Inflammatory macrophage (primary cell): ENCODE measurements at regions not wholly inside any gene's neighbourhood (a gene's known extent, or its start where the extent isn't known, plus 50 kb on each side); places are given as distances from the start of the nearest gene placed in this dataset.
"Not testable (repeated sequence)": the region's sequence is repeated elsewhere in the genome, so short reads cannot be mapped to it uniquely, and the experiment has no call there.

Experiments
- DNase-seq, 2 donors: peaks; one replicate each; pipeline ENCODE4 v3.0.0-alpha.2; 2020 to 2022

DNA sequence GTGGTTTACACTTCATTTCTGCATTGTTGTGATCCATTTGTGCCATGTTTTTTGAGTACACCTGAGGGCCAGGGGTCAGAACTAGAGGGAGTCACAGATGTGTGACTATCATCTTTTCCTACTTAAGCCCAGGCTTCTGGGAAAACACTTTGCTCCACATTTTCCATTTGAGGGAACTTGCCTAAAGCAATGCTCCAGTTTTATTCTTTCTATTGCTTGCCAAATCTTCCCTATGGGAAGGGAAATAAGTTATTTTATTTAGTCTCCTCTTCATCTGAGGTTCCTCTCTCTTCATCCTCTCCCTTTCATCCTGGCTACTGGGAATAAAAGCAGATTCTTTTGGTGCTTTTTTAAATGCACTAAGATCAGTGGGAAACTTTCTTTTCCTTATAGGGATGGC lies 179.9 kb upstream of the PRSS58 start:
- DNase-seq: no peak

DNA sequence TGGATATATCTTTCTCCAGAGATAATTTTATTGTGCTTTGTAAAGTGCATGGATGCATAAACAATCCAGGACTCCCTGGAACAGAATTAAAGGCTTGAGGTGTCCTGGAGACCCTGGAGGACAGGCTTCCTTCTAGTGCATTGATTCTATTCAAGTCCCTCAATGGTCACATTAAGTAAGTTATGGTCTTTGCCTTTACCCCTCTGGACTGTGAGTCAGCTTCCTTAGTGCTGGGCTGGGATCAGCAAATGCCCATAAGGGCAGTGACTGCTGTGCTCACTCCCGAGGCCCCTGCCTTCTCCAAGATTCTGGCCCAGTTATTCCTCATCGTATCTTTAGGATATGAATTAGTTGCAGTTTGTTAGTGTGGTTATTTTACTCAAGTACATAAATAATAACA lies 178.7 kb upstream of the PRSS58 start:
- no peak for DNase-seq

DNA sequence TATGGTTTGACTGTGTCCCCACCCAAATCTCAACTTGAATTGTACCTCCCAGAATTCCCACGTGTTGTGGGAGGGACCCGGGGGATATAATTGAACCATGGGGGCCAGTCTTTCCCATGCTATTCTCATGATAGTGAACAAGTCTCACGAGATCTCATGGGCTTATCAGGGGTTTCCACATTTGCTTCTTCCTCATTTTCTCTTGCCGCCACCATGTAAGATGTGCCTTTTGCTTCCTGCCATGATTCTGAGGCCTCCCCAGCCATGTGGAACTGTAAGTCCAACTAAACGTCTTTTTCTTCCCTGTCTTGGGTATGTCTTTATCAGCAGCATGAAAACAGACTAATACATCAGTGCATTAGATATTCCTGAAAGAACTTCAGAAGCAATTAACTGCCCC lies 177.7 kb upstream of the PRSS58 start:
- not testable (repeated sequence) for DNase-seq

DNA sequence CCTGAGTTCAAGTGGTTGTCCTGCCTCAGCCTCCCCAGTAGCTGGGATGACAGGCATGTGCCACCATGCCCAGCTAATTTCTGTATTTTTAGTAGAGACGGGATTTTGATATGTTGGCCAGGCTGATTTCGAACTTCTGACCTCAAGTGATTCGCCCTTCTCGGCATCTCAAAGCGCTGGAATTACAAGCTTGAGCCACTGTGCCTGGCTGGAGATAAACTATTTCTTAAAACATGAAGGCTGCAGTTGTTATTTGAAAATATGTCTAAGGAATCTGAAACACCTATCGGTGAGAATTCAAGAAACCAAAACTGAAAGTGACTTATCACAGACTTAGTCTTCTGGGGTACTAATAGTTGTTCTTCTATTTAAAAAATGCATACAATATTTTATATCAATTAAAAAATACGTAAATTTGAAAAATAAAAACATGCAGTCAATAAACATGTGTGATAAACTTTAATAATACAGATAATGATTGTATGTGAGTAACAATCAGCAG lies 176.9 kb upstream of the PRSS58 start:
- DNase-seq: no peak

DNA sequence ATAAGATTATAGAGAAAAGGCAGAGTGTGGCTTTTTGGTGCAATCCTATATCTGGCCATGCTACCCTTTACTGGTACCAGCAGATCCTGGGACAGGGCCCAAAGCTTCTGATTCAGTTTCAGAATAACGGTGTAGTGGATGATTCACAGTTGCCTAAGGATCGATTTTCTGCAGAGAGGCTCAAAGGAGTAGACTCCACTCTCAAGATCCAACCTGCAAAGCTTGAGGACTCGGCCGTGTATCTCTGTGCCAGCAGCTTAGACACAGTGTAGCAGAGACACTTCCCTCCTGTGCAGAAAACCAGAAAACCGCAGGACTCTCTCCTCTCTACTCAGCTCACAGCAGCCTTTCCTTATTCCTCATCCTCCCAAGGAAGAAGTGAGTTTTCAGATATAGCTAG lies 176.3 kb upstream of the PRSS58 start:
- DNase-seq: peak in 1 of 2 donors; percentile 7

DNA sequence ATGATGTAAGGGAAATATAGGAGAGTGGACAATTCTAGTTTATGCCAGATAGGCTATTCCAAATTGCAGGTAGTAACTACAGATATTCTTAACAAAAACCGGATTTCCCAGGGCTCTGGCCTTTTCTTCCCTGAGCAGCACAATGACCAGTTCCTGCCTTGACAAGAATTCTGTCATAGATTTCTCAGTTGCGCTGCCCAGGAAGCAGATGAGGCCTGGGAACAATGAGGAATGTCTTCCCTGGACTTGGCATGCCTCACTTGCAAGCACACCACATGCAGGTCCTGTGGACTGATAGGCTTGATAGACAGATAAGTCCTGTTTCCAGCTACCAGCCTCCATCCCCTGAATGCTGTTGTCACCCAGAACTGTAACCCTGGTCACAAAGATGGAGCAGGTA lies 174.5 kb upstream of the PRSS58 start:
- DNase-seq: no peak

DNA sequence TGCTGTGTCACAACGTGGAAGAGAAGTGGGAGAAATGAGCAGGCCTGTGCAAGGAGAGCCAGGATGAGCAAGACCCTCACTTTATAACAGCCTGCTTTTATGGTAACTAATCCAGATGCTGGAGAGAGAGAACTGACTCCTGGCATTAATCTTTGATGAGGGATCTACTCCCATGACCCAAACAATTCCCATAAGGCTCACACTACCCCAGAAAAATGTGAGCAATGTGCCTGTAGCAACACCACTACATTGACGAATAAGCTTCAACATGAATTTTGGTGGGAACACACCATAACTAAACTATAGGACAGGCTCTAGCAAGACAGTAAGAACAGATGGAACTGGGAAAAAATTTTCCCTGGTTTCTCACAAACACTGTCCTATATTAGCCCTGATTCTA lies 173.6 kb upstream of the PRSS58 start:
- DNase-seq: no peak

DNA sequence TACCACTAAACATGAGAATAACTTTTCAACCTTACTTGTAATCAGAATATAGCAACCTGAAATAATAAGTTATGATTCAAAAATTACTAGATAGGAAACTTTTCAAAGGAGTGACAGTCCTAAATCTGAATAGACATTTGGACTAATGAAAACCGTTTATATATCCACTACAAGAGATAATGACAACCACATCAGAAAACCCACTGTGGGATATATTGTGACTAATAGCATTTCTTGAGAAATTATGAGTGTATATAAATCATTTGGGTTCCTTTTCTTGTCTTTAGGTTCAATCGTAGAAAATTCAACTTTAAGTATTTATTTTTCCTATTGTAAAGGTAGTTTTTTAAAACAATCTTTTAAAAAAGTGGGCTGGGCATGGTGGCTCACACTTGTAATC lies 170.2 kb upstream of the PRSS58 start:
- DNase-seq: no peak

DNA sequence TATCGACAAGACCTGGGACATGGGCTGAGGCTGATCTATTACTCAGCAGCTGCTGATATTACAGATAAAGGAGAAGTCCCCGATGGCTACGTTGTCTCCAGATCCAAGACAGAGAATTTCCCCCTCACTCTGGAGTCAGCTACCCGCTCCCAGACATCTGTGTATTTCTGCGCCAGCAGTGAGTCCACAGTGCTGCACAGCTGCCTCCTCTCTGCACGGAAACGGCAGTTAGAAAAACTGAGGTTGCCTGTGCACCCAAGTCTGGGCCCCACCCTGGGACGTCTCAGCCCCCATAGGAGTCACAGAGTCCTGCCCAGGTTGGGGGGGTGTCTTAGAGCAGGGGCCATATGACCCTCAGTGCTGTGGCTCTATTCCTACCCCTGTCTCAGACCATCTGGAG lies 167.4 kb upstream of the PRSS58 start:
- DNase-seq: no peak

DNA sequence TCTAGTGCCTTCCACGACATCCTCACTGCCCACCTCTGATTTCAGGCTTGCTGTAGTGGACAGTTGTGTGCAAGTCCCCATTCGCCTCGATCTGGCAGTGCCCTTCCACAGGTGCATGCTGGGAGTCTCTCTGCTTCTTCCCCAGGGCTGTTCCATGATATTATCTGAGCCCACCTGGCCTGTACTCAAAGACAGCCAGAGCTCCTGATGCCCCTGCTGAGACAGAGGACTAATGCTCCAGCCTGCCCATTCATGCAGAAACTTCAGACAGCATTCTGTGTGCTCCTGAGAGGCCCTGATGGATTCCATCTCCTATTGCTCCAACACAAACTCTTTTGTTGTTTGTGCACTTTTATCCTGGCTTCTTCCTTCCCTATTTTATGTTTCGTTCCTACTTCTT lies 164.8 kb upstream of the PRSS58 start:
- DNase-seq: no peak

DNA sequence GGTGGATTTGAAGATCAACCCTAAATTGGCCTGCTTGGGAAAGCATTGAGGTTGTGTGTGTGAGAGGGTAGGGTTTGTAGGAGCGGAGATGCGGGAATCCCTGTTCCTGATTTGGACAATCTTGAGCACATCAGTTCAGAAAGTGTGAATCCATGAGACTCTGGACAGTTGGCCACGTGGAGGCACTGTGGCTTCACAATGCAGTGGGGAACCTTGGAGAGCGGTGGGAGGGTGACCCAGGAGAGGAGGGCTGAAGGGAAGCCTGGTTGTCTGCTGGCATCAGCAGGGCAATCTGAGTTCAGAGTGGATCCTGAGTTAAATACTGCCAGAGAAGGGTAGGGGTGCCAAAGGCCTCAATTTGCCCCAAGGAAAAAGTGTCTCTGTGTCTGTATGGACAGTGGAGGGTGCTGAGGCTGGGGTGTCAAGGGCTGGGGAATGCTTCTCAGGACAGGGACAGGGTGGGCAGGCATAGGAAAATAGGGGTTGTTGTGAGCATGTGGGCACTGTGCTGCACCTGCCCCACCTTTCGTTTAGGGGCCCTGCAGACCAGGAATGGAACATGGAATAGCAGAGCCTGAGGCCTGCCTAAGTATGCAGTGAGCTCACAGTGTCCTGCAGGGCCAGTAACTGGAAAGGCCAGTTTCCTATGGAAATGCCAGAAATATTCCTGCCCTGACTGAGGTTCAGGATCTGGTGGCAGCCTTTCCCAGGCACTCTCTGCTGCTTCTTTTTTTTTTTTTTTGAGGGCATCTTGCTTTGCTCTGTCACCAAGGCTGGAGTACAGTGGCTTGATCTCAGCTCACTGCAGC lies 162.9 kb upstream of the PRSS58 start:
- DNase-seq: peak in 1 of 2 donors; percentile 37

DNA sequence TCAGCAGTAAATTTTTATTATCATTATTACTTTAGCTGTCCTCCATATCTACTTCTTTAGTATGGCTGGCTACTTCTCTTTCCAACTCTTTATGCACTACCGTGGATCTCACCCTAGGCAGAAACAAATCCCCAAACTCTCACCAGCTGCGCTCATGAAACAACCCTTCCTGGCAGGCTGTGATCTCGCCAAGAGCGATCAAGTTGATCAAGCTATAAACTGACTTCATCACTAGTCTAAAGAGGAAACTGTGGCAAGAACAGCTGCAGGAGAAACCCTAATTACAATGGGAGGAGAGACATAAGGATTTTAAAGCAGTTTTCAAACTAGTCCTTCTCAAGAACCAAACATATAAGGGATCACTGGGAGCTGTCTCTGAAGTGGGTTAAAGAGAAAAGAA lies 160.5 kb upstream of the PRSS58 start:
- no peak for DNase-seq

DNA sequence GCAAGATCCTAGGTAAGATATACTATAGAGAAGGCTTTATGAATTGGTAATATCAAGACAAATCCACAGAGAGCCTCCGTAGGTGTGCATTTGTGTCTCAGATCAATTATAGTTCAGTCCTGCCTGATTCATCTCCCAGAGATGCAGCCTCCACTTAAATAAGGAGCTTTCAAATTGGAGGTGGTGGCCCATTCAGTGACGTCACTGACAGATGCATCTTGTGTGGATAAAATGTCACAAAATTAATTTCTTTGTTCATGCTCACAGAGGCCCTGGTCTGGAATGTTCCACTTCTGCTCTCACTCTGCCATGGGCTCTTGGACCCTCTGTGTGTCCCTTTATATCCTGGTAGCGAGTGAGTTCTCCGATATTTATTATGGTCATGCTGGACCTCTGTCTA lies 157.1 kb upstream of the PRSS58 start:
- no peak for DNase-seq

DNA sequence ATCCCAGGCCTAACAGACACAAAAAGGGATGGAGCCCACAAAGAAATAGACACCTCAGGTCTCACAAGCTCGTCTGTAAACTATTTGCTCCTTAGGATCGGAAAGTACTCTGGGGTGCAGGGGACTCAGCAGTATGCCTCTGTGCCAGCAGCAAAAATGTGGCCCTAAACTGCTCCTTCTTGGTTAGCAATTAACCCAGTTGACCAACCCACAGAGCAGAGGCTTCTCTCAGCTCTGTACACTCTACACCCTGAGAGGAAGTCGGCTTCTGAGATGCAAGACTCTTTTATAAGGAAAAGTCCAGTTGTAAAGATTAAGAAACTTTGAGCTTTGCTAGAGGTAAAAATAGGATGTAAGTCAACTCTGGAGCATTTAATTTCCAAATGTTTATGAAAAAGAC lies 156.3 kb upstream of the PRSS58 start:
- peak in 1 of 2 donors; percentile 4 for DNase-seq

DNA sequence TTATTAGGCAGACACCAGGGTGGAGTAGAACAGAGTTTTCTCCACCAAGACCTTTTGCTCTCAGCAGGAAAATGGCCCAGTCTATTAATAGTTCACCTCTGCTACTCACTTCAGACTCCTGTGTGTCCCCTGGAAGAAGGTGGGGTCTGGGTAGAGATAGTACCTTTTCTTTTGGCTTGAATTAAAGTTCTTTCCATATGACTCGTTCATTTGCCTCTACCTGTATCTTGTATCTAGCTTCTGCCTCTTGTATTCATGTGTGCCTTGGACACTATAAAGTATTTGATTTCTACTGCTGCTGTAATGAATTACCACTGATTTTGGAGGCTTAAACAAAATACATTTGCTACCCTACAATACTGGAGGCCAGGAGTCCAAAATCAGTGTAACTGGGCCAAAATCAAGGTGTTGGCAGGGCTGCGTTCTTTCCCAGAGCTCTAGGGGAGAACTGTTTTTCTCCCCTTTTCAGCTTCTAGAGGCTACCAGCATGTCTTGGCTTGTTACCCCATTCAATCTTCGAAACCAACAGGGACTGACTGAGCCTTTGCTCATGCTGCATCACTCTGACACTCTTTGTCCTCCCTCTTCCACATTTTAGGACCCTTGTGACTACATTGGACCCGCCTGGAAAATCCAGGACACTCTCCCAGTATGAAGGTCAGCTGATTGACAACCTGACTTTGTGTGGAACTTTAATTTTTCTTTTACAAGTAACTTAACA lies 155.6 kb upstream of the PRSS58 start:
- no peak for DNase-seq

DNA sequence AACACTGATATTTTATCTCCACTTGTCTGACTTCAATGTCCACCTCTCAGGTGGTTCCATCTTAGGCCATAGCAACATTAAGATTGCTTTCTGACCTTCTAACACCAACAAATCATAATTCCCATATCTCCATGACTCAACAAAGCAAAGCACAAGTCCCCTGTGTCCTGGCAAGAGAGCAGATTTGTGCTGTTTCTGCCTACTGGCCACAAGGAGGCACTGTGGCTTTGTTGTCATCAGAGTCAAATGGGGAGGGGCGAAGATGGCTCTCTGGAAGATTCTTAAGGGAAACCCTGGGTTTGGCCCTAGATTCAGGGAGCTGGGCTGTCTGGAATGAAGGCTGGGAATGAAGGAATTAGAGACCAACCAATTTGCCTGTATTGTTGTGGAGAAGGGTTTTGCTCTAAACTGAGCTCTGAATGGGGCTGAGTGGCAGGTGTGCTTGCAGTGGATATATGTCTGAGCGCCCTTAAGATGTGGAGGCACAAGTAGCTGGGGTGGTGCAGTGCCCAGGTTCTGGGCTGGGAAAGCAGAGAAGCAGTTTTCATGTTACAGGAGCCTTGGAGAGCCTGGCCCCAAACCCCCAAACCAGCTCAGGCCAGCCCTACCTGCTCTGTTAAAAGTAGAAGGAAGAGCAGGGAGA lies 154.8 kb upstream of the PRSS58 start:
- DNase-seq: peak; percentile 47 to 61

DNA sequence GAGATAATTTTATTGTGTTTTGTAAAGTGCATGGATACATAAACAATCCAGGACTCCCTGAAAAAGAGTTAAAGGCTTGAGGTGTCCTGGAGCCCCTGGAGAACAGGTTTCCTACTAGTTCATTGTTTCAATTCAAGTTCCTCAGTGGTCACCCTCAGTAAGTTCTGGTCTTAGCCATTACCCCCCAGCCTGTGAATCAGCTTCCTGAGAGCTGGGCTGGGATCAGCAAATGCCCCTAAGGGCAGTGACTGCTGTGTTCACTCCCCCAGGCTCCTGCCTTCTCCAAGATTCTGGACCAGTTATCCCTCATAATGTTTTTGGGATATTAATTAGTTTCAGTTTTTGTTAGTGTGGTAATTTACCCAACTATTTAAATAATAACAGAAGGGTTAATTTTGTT lies 151.6 kb upstream of the PRSS58 start:
- DNase-seq: no peak

DNA sequence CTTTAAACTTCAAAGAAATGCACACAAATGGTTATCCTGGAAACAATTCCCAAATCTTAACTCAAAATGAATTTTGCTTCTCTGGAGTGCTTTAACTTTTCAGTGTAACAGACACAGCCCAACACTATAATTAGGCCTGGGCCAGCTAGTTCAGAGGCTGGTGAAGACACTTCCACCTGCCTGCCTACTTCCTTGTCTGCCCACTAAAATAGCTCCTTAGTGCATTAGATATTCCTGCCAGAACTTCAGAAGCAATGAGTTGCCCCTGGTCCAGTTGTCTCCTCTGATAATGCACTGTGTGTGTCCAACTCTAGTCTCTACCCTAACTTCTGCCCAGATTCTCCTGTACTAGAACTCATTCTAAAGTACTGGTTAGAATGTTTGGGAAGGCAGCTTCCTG lies 150.9 kb upstream of the PRSS58 start:
- DNase-seq: no peak

DNA sequence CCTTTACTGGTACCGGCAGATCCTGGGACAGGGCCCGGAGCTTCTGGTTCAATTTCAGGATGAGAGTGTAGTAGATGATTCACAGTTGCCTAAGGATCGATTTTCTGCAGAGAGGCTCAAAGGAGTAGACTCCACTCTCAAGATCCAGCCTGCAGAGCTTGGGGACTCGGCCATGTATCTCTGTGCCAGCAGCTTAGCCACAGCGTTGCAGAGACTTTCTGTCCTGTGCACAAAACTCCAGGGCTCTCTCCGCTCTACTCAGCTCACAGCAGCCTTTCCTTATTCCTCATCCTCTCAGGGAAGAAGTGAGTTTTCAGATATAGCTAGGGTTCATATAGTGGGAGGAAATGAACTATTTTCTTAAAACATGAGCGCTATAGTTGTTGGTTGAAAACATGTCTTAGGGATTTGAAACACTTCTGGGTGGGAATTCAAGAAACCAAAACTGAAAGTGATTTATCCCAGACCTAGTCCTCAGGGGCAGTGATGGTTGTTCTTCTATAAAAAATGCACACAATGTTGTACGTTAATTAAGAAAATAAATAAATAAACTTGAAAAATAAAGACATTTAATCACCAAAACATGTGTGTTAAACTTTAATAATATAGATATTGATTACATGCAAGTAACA lies 150.2 kb upstream of the PRSS58 start:
- DNase-seq: no peak

DNA sequence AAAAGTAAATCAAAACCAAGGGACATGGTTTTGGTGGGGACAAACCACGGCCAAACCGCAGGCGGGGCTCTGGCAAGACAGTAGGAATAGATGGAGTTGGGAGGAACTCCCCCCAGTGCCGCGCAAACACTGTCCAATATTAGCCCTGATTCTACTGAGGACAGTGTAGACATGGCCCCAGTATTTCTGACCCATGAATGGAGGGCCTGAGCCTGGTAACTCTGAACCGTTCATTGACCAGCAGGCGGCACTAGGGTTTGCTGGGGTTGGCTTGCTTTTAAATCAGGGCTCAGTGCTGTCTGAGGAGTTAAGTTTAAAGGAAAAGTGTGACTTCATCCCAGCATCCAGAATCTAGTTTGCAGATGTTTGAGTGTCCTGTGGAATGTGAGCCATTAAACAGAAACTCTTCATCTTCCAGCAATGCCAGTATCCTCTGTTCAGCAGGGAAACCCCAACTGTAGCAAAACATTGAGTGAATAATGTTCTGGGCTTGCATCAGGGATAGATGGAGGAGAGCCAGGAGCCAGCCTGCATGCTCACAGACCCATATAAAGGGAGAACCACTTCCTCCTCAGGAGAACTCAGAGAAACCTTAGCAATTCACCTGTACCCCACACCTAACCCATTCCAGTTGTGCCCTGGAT lies 147.4 kb upstream of the PRSS58 start:
- DNase-seq: no peak

DNA sequence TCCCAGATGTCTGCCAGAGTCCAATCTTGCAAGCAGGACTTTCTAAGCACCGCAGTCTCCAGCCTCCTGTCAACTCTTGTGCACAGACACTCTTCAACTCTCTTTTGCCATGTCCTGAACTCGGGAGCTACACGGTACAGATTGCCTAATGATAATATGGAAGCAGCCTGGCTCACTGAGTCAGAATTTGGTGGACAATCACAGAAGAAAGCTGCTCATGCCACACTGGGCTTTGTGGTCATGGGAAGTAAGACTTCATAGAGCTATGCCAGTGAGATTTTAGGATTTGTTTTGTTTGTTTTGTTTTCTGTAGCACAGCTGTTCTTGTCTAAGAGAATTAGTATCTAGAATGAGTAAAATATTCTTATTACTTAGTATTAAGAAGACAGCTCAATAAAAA lies 144.1 kb upstream of the PRSS58 start:
- DNase-seq: no peak

DNA sequence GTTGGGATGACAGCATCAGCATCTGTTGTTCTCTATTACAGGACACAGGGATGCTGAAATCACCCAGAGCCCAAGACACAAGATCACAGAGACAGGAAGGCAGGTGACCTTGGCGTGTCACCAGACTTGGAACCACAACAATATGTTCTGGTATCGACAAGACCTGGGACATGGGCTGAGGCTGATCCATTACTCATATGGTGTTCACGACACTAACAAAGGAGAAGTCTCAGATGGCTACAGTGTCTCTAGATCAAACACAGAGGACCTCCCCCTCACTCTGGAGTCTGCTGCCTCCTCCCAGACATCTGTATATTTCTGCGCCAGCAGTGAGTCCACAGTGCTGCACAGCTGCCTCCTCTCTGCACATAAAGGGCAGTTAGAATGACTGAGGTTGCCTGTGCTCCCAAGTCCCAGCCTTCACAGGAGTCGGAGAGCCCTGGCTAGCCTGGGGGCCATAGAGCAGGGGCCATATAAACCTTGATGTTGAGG lies 142.2 kb upstream of the PRSS58 start:
- DNase-seq: no peak
